ENCODE measurements at regions not wholly inside any gene's neighbourhood (a gene's known extent, or its start where the extent isn't known, plus 50 kb on each side); places are given as distances from the start of the nearest gene placed in this dataset.

DNA sequence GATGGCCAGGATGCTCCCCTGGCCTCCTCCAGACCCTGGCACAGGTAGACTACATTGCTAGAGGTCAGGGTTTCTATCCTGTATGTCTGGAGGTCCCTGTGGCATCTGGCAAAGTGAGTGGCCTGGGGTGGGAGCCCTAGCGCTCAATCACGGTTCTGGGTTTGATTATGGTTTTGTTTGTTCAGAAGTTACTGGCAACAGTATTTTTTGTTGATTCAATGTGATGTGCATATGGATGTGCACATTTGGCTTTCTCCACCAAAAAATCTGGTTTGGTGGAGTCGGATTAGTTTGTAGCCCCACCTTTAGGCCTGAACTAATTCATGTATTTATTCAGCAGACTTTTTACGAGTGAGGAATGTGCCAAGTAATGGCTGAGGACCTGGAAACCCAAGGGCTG, 109.7 kb downstream of the VEGFA start:
- no peak for DNase-seq

DNA sequence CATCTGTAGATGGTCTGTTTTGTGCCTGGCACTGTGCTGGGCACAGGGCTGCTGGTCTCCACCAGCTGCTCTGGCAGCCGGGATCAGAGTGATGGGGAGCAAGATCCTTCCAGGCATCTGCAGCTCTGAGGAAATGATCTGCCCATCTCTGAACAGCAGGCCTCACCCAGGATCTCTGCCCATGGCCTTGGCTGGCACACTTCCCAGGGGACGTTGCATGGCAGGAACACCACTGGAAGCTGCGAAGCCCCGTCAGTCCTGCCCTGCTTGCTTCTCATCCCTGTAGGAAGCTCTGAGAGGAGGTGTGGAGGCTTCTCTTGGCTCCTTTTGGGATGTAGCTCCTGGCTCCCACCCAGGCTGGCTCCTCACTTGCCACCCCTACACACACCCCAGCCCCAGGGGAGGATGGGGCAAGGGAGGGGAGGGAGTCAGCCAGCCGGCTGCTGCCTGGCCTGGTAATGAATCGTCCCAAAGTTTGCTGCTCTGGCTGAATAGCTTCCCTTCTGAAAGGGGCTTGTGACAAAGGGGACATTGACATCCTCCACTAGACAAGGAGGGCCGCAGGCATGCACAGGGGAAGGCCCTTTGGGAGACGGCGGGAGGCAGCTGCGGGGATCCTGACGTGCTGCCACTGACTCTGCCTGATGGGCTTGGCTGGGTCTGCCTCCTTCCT, 108.9 kb downstream of the VEGFA start:
- DNase-seq = no peak

DNA sequence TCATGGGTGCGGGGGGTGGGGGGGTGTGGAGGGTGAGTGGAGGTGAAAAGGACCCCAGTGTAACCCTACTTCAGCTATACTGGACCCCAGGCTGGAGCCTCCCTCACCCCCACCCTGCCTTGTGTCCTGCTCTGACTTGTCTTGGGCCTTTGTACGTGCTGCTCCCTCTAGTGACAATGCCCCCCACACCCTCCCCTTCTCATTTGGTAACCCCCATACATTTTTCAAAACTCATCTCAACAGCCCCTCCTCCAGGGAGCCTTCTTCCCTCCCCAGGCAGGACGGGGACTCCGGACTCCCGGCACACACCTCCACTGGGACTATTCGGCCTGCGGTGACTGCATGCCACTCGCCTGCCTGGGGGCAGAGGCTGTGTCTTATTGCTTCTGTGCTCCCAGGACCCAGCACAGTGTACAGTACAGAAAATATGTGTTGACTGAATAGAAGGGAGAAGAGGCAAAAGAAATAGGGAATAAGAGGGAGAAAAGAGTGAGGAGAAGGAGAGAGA, 108.2 kb downstream of the VEGFA start:
- no peak for DNase-seq

DNA sequence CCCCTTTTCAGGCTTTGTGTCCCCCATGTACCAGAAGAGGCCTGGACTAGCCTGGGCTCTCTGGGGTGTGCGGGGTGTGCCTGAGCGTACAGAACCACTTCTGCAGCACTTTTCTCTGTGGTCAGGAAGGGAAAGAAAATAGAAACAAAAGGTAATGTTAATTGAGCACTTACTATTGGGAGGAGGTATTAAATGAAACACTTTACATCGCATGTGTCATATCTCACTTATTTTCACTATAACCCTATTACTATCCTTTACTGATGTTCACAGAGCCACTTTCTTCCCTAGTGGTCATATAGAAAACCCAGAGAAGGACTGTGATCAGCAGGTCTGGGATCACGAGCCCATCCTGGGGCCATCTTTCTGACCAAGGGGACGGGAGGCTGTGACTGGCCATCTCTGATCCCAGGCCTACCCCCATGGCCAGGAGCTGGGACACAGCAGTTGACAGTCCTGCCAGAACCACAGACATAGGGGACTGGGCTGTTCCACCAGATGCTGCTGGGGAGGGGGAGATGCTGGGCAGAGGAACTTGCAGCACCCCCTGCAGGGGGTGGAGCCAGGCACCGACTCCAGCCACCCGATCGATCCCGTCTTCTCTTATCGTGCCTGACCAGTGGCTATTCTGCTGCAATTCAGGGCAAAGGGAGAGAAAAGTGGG, 107.6 kb downstream of the VEGFA start:
- DNase-seq = no peak

DNA sequence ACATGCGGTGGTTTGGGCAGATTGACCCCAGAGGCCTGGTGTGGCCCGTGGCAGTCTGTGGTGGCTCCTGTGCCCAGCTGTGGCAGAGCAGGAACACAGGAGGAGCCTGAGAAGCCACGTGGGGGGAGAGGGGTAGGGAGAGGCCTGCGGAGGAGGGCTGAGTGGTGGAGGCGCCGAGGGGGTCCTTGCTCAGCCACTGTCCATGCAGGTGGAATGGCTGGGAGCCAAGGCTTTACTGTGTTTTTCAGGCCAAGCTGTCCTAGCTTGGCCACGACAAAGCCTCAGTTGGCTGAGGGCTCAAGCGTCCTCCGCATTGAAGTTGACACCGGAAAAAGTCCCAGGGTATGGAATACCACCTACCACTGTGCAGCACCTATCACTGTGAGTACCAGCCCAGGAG, 107.0 kb downstream of the VEGFA start:
- DNase-seq = no peak

DNA sequence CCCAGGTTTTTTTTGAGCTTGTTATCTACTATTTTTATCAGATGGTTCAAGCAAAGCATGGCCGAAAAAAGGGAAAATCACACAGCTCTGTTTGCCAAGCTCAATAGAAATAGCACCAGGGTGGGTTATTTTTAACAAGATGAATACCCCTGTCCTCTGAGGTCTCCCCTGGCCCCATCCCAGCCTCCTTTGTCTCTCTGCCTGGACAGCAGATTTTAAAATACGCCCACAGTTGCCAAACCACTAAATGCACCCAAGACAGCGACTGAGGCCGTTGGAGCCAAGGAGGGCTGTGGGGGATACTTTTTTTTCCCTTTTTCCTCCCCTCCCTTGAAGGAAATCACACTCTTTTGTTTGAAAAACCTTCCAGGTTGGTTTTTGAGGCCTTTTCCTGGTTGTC, 106.6 kb downstream of the VEGFA start:
- DNase-seq = no peak

DNA sequence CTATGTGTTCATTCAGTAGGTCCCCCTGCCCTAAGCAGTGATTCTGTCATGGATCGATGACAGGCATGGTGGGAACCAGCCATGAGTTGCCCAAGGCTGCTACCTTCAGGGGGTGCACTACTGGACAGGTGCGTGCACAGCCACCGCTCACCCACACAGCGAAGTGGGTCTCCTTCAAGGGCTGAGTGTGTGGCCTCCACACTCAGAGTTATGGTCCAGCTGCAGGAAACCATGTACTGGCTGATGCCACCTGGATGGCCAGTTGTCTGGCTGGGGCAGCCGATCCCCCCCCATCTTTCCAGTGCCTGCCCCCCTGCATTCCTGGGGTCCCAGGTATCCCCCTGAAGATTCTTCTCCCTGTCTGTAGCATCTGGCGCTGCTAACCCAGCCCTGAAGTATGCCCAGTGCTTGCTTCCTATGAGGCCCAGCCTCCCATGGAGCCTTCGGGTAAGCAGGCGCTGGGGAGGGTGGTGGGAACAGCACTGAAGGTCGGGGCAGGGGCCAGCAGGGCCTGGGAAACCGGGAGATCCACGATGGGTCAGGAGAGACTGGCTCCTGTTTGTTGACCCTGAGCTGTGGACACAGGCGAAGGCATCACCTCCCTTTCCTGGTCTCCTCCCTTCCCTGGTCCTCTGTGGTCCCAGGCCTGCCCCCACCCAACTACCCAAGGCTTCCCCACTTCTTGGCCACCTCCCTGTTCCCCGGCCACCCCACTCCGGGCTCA, 106.0 kb downstream of the VEGFA start:
- DNase-seq = no peak

DNA sequence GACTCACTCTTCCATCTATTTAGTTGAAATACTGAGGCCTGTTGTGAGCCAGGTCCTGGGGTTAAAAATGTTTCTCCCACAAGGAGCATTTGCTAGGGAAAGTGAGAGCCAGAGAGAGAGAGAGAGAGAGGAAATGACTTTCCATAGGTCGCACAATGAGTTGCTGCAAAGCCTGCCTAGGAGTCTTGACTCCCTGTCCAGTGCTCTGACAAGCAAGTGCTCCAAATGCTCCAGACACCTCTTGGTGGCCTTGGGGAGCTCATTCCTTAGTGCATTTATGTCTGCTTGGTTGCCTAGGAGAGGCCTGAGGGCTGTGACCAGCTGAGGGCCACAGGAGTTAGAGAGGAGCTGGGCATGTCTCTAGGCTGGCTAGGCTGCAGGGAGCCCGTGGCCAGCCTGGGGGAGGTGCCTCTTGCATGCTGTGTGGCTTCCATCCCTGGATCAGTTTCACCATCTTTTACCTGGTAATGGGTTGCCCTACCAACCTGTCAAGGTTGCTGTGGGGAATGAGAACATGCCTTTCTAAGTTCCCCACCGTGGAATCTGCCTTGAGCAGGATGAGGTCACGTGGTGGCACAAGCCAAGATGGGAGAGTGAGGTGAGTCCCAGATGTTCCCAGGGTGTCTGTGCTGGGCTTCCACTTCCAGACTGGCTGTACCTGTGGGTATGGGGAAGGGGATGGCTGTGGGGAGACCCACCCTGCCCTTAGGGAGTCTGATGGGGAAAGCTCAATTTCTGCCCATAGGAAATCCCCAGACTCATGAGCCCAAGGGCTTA, 105.0 kb downstream of the VEGFA start:
- DNase-seq = no peak

DNA sequence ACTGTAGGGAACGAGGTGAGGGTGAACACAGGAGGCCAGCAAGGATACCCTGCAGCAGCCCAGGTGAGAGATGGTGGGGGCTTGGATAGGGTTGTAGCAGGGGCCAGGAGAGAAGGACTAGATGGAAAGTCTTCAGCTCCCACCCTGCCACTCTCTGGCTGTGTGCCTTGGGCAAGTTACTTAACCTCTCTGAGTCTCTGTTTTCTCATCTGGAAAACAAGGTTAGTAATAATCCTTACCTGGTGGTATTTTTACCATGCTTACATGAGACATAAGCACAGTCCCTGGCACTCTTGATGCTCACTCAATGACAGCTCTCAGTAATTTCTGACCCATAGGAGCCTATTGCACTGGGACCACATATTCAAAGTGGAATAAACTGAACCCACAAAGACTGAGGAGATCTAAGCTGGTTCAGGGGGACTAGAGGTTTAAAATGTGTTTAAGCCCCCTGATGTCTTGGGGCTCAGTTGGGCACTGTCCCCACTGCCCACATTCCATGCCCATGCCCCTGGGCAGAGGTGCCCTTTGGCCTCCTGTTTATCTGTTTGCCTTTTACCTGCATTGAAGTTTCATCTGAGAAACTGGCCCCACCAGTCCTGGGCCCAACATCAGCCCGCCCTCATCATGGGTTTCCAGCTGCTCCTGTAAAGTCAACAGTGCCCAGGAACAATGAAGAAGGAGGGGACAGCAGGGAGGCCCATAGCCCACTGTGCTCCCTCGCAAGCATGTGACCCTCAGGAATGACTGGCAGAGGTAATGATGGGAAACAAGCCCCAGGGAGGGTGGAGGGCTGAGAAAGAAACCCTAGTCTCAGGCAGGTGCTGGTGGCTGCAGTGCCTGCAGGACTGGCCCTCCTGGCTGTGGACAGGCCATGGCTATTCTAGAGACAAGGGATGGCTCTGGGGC, 104.0 kb downstream of the VEGFA start:
- DNase-seq = no peak

DNA sequence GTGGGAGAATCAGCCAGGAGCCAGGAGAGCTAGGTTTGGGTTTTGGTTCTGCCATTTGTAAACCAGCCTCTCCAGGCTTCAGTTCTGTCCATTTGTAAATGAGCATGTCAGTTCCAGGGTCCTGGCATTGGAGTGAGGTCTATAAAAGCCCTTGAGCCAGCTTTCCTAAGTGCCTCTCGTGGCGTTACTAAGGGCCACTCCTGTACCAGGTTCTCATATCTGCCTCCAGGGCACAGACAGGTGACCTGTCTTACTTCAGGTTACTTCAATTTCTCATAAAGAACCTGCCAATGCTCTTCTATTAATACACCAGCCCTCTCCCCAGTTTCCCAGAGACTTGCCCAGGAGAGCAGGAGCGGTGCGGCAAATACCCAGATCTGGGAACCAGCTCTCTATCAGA, 101.9 kb downstream of the VEGFA start:
- DNase-seq = no peak

DNA sequence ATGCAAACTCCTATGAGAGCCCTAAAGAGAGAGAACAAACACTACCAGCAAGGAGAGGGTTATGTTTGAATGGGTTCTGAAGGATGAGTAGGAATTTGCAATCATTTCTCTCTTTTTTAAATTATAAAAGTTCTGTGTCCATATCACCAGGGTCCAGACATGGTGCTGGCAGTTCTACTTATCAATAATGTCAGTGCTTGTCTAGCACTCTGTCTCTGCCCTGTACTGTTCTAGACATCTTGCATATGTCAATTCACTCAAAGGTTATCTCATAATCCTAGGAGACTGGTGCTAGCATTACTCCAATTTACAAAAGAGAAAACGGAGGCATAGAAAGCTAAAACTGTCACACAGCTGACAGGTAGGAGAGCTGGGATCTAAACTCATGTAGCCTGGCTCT, 101.3 kb downstream of the VEGFA start:
- DNase-seq = no peak

DNA sequence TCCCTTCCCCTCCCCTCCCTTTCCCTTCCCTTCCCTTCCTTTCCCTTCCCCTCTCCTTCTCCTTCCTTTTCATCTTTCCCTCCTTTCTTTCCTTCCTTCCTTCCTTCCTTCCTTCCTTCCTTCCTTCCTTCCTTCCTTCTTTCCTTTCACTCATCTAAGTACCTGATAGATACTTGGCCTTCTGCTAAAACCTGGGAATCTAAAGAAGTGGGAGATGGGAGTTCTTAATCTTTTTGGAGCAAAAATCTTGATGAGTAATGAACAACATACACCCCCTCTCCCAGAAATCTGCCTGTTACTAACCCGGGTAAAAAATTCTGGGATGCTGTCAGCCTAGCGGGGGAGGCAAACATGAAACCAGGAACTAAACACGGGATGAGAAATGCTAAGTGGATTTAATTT, 100.7 kb downstream of the VEGFA start:
- no peak for DNase-seq

DNA sequence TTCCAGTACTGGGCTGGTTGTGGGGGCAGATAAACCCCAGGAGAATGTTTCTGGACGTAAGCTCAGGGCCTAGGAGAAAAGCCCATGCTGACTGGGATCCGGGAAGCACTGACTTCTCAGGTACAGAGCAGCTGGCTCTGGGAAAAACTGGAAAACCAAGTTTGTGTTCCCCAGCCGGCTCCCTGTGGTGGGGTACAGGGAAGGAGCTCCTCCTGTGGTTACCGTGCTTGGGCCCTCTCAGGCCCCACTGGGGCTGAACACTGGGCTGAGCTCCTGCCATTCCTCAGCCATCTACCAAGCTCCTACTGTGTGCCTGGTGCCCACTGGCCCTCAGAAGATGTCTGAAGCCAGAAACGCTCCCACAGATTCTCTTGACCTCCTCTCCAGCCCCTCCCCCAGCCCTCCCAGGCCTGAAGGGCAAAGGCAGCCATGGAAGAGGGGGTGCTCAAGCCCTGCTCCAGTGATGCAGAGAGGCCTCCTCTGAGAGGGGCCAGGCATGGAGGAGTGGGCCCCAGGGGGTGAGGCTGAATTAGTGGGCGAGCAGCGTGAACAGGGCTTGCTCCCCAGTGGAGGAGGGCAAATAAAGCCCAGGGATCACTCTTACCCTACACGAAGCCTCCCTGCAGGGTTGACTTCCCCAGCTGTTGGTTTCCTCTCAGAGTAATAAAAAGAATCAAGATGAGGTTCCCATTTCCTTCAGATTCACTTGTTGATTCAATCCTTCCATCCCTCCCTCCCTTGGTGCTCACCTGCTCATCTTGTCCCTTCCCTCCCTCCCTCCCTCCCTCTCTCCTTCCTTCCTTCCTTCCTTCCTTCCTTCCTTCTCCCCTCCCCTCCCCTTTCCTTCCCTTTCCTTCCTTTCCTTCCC, 100.0 kb downstream of the VEGFA start:
- no peak for DNase-seq

DNA sequence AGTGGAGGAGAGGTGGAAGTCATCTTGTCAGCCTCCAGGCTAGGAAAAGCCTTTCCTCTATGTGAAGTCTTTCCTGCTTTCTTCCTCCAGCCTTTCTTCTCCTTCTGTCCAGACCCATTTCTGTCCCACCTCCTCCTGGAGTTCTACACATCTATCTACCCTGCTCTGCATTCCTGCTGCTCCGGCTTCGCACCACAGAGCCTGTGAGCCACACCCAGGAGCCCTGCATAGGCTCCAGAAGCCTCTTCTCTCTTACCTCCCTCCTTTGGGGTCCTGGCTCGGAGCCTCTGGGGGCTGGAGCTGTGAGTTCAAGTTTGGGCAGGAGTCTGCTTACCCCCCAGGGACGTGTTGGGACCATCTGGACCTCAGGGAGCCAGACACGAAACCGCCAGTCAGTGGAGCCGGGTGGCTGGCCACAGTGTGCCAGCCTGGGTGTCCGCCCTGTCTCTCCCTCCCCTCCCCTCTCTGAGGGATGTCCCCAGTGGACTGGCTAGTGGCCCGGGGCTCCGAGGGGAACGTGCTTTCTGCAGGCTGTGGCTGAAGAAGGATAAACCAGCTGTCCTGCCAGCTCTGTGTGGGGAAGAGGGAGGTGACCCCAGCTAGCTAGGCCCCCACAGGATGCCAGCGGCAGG, 99.2 kb downstream of the VEGFA start:
- no peak for DNase-seq

DNA sequence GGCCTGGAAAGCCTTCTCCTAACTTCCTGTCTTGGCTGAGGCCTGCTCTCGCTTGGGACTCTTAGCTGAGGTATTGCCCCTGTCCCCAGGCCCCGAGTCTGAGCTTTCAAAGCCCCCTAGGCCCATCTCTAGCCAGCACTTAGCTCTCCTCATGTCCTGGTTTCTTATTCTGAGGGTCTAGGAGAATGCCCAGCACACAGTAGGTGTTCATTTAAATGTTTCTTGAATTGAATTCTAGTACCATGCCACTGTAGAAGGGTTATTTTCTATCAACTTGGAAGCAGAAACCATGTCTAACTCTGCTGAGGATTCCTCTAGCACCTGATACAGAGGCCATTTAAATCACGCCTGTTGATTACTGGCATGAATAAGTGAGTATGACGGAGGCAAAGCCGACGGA, 98.5 kb downstream of the VEGFA start:
- DNase-seq = no peak

DNA sequence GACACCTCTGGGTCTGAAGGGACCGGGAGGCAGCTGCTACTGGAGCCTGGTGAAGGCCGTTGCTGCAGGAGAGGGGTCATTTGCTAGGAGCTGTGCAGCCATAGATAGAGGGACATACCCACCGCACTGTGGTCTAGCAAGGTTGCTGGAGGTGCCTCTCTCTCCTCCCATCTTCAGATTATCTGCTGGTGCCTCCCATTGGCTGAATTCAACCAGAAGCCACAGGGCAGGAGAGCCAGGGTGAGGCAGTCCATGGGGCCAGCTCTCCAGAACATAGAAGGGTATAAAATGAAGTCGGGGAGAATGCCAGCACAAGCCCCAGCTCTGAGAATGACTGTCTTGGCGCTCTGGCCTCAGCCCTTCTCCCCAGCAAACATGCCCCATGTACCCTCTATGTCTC, 98.0 kb downstream of the VEGFA start:
- DNase-seq = no peak

DNA sequence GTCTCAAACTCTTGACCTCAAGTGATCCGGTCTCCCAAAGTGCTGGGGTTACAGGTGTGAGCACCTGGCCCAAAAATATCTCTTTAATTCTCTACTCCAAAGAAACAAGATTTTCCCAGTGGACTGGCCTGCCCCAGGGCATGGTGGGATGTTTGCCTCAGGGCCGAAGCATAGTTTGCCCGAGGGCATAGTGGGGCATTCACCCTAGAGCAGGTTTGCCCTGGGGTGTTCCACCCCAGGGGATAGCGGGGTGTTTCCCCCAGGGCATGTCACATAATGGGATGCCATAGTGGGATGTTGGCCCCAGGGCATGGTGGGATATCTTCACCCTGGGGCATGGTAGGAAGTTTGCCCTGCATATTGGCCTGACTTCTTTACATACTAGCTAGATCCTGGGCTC, 97.2 kb downstream of the VEGFA start:
- DNase-seq = no peak

DNA sequence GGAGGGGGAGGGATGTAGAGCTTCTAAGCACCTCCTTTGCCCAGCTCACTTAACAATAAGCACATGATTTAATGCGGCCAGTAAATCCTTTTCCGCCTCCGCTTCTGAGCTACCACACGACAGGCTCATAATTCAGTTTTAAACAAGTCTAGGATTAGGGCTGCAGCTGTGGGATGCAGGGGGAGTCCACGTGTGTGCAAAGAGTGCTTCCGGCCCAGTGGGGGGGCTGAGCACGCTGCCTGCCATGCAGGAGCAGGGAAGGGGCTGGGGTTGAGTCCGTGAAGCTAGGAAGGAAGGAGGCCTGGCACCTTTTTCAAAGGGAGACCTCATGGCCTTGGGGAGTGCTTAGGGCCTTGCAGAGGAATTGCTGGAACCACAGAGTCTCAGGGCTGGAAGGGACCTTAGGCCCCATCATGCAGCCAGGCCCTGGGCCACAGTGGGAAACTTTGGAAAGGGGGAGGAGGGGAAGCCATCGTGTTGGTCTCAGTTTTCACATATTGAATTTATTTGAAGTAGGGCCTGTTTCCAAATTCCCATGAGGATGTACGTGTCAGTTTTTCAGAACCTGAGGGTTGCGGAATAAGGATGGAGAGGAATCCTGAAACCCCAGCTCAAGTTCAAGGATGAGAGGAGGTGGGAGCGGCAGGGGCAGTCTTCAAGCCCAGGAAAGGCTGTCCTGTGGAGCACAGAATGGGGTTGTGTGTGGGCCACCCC, 96.1 kb downstream of the VEGFA start:
- no peak for DNase-seq

DNA sequence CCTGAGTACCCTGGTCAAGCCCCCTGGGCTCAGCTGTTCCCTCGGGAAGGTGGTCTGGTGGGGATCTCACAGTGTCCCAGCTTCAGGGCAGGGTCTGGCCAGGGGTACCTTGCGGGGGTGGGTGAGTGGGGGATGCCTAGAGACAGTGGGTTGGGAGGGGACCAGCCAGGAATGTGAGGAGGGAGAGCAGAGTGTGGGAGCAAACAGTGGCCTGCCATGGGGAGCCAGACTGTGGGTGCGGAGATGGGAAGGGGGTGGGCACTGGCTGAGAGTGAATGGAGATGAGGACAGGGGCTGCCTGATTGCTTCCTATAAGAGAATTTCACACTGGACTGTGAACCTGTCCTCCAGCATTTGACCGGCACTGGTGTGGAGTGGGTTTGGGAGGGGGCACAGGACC, 95.1 kb downstream of the VEGFA start:
- DNase-seq = no peak

DNA sequence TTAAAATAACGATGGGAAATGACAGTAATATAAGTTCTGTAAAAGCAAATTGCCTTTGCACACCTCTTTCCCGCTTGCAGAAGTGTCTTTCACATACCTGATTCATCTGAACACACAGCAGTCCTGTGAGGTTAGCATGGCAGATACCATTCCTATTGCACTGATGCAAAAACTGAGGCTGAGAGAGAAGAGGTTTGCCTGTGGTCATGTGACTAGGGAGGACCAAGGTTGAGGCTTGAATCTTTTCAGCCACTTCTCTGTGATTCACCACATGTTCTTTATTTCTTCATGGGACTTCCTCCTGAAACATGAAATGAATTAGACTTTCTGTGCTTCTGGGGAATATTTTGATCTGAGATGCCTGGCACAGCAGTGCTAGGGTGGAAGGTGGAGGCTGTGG, 92.9 kb downstream of the VEGFA start:
- no peak for DNase-seq

Measured in CD4-positive, alpha-beta T cell treated with Interleukin-21 for 1 hour (primary cell).